ENCODE measurements at regions not wholly inside any gene's neighbourhood (a gene's known extent, or its start where the extent isn't known, plus 50 kb on each side); places are given as distances from the start of the nearest gene placed in this dataset.

GRCh38 chr5:173801006-173801405 is 87.1 kb upstream of the CPEB4 start:
- TF ChIP-seq, protein P1, sequence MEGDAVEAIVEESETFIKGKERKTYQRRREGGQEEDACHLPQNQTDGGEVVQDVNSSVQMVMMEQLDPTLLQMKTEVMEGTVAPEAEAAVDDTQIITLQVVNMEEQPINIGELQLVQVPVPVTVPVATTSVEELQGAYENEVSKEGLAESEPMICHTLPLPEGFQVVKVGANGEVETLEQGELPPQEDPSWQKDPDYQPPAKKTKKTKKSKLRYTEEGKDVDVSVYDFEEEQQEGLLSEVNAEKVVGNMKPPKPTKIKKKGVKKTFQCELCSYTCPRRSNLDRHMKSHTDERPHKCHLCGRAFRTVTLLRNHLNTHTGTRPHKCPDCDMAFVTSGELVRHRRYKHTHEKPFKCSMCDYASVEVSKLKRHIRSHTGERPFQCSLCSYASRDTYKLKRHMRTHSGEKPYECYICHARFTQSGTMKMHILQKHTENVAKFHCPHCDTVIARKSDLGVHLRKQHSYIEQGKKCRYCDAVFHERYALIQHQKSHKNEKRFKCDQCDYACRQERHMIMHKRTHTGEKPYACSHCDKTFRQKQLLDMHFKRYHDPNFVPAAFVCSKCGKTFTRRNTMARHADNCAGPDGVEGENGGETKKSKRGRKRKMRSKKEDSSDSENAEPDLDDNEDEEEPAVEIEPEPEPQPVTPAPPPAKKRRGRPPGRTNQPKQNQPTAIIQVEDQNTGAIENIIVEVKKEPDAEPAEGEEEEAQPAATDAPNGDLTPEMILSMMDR (IDR thresholded peaks at IDR 0.05; ENCODE audit: low read depth, low read length, poor library complexity, severe bottlenecking): no peak
- TF ChIP-seq EZH2phosphoT487 (IDR thresholded peaks at IDR 0.05; ENCODE audit: borderline replicate concordance, low read length): no peak
